H1 (cell line): ENCODE measurements at regions not wholly inside any gene's neighbourhood (a gene's known extent, or its start where the extent isn't known, plus 50 kb on each side); places are given as distances from the start of the nearest gene placed in this dataset.
A peak's percentile ranks its signal among the peaks of the same experiment; 100 is the strongest.

Source experiments
- CBX8 ChIP-seq: fragments of 300-800, 300-1000 bp; sonication (generic); IDR thresholded peaks from 2 replicates; pipeline ENCODE4 v1.7.1; 2016; ENCODE audit warnings: low read depth, low read length, borderline replicate concordance
- GTF2F1 ChIP-seq: IDR thresholded peaks from 2 replicates; pipeline ENCODE4 v1.6.1; 2012; ENCODE audit warnings: low read depth, low read length, improper control_type of control experiment, borderline replicate concordance
- NANOG ChIP-seq: IDR thresholded peaks from 2 replicates; pipeline ENCODE4 v1.6.1; 2011; ENCODE audit warnings: low read length, low read depth, mild to moderate bottlenecking, inconsistent platforms; ENCODE audit not compliant: insufficient read depth, poor library complexity, severe bottlenecking
- POU5F1 ChIP-seq: IDR thresholded peaks from 2 replicates; pipeline ENCODE4 v1.6.1; 2011; ENCODE audit warnings: low read depth, mild to moderate bottlenecking, low read length, moderate library complexity
- RBBP5 ChIP-seq: IDR thresholded peaks from 2 replicates; pipeline ENCODE4 v1.7.1; 2012; ENCODE audit warnings: low read depth, mild to moderate bottlenecking, inconsistent platforms, low read length, moderate library complexity, borderline replicate concordance
- RFX5 ChIP-seq: IDR thresholded peaks from 2 replicates; pipeline ENCODE4 v1.6.1; 2011; ENCODE audit warnings: low read depth, low read length, improper control_type of control experiment, borderline replicate concordance
- RNF2 ChIP-seq: fragments of 200-900, 300-1000 bp; sonication (generic); IDR thresholded peaks from 2 replicates; pipeline ENCODE4 v1.7.1; 2016; ENCODE audit warnings: borderline replicate concordance, low read depth, mild to moderate bottlenecking, antibody characterized with exemption, low read length; ENCODE audit not compliant: poor library complexity, severe bottlenecking; ENCODE audit errors: missing control alignments
- SIX5 ChIP-seq: IDR thresholded peaks from 2 replicates; pipeline ENCODE4 v1.6.1; 2011; ENCODE audit warnings: mild to moderate bottlenecking, low read depth, low read length
- SP2 ChIP-seq: IDR thresholded peaks from 2 replicates; pipeline ENCODE4 v1.6.1; 2012; ENCODE audit warnings: mild to moderate bottlenecking, low read length, inconsistent platforms
- TAF1 ChIP-seq: IDR thresholded peaks from 2 replicates; pipeline ENCODE4 v1.6.1; 2011; ENCODE audit warnings: mild to moderate bottlenecking, low read depth, low read length
- TF ChIP-seq, protein P1 (sequence below): IDR thresholded peaks from 2 replicates; pipeline ENCODE4 v1.6.1; 2012; ENCODE audit warnings: low read length, inconsistent platforms
- TF ChIP-seq, protein P2 (sequence below), 3 experiments: IDR thresholded peaks; 1 replicate in 2 of 3; 2 replicates in 1 of 3; pipeline versions ENCODE4 v1.5.1 to v1.6.1; 2011; ENCODE audit warnings: low read length in 3 of 3, mild to moderate bottlenecking in 3 of 3, inconsistent platforms in 2 of 3, low read depth in 1 of 3, moderate library complexity in 1 of 3; ENCODE audit not compliant: insufficient read depth in 1 of 3; ENCODE audit errors: control extremely low read depth in 1 of 3

- TF ChIP-seq NANOG, result no peak
- TF ChIP-seq CBX8, result no peak
- TF ChIP-seq RBBP5, result no peak
- TF ChIP-seq POU5F1, result no peak
- no peak for TF ChIP-seq TAF1
- TF ChIP-seq, protein P1, sequence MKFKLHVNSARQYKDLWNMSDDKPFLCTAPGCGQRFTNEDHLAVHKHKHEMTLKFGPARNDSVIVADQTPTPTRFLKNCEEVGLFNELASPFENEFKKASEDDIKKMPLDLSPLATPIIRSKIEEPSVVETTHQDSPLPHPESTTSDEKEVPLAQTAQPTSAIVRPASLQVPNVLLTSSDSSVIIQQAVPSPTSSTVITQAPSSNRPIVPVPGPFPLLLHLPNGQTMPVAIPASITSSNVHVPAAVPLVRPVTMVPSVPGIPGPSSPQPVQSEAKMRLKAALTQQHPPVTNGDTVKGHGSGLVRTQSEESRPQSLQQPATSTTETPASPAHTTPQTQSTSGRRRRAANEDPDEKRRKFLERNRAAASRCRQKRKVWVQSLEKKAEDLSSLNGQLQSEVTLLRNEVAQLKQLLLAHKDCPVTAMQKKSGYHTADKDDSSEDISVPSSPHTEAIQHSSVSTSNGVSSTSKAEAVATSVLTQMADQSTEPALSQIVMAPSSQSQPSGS, result no peak
- no peak for TF ChIP-seq RFX5
- TF ChIP-seq SIX5, result no peak
- TF ChIP-seq, protein P2, sequence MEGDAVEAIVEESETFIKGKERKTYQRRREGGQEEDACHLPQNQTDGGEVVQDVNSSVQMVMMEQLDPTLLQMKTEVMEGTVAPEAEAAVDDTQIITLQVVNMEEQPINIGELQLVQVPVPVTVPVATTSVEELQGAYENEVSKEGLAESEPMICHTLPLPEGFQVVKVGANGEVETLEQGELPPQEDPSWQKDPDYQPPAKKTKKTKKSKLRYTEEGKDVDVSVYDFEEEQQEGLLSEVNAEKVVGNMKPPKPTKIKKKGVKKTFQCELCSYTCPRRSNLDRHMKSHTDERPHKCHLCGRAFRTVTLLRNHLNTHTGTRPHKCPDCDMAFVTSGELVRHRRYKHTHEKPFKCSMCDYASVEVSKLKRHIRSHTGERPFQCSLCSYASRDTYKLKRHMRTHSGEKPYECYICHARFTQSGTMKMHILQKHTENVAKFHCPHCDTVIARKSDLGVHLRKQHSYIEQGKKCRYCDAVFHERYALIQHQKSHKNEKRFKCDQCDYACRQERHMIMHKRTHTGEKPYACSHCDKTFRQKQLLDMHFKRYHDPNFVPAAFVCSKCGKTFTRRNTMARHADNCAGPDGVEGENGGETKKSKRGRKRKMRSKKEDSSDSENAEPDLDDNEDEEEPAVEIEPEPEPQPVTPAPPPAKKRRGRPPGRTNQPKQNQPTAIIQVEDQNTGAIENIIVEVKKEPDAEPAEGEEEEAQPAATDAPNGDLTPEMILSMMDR (IDR thresholded peaks at IDR 0.05; ENCODE audit: control extremely low read depth in 1 of 3, insufficient read depth in 1 of 3, low read depth in 1 of 3, low read length in 3 of 3), result peak in 2 of 3 experiments; percentile 78 to 86; a peak in 3 of 4 replicates
- TF ChIP-seq SP2, result no peak
- no peak for TF ChIP-seq GTF2F1
- no peak for TF ChIP-seq RNF2
- TF ChIP-seq, all 59 proteins: peak for 3
Measured at GRCh38 chr11:103601225-103601846, 435.1 kb upstream of the DDI1 start (continued).
